B cell (primary cell): ENCODE measurements at regions not wholly inside any gene's neighbourhood (a gene's known extent, or its start where the extent isn't known, plus 50 kb on each side); places are given as distances from the start of the nearest gene placed in this dataset.

Experiments used
- EZH2 ChIP-seq: IDR thresholded peaks from 2 replicates; pipeline ENCODE4 v1.6.1; 2012; ENCODE audit warnings: borderline replicate concordance, low read depth, mild to moderate bottlenecking, moderate library complexity, low read length; ENCODE audit not compliant: insufficient read depth, poor library complexity, severe bottlenecking
- TF ChIP-seq, protein P1 (sequence below): fragments of 200-600 bp; IDR thresholded peaks from one replicate; pipeline ENCODE4 v1.8.0; 2022; ENCODE audit warnings: antibody characterized with exemption, mild to moderate bottlenecking

DNA sequence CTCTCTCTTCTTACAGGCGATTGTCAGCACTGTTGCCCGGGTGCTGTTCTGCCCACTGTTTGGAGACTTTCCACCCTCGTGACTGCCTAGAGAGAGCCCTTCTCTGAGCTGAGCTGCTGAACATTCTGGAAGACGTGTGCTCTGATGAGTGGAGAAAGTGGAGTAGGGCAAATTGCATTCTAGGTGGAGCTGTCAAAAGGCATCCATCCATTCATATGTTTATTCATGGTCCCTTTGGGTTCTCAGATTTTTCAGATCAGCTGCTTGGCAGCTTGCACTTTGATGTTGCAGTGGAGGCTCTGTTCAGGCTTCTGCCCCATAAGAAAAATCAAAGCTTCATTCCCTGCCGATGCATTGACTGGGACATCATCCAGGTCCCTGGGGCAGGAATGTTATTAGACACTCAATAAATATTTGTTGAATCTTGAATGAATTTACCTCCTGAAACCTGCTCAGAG lies 120.7 kb upstream of the EEPD1 start:
- TF ChIP-seq, protein P1, sequence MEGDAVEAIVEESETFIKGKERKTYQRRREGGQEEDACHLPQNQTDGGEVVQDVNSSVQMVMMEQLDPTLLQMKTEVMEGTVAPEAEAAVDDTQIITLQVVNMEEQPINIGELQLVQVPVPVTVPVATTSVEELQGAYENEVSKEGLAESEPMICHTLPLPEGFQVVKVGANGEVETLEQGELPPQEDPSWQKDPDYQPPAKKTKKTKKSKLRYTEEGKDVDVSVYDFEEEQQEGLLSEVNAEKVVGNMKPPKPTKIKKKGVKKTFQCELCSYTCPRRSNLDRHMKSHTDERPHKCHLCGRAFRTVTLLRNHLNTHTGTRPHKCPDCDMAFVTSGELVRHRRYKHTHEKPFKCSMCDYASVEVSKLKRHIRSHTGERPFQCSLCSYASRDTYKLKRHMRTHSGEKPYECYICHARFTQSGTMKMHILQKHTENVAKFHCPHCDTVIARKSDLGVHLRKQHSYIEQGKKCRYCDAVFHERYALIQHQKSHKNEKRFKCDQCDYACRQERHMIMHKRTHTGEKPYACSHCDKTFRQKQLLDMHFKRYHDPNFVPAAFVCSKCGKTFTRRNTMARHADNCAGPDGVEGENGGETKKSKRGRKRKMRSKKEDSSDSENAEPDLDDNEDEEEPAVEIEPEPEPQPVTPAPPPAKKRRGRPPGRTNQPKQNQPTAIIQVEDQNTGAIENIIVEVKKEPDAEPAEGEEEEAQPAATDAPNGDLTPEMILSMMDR, result no peak
- TF ChIP-seq EZH2, result no peak
